ENCODE measurements at regions not wholly inside any gene's neighbourhood (a gene's known extent, or its start where the extent isn't known, plus 50 kb on each side); places are given as distances from the start of the nearest gene placed in this dataset.

- Histone ChIP-seq H3K4me1 (ENCODE audit: control insufficient read depth, insufficient read depth, low read length, poor library complexity, severe bottlenecking) (no peaks in the 10 kb centered on the region), H3K36me3 (ENCODE audit: control insufficient read depth, insufficient read depth, low read length) (no peaks in the 10 kb centered on the region), H3K27ac (ENCODE audit: low read depth, low read length, severe bottlenecking) (no peak overlapping the region), H3K9me3 (ENCODE audit: control insufficient read depth, low read length) (no peaks in the 10 kb centered on the region), H3K4me3 (ENCODE audit: extremely low read depth, insufficient read depth, low read length, poor library complexity, severe bottlenecking) (no peak overlapping the region)
- 82 to 83% methylated on average over 1 to 2 of the region's 2 CpGs for WGBS, 2 experiments (ENCODE audit: insufficient coverage in 2 of 2)
Measured at GRCh38 chr6:169144356-169144755, 109.3 kb downstream of the THBS2 start.

GRCh38 chr6:169142538-169142844 lies 111.2 kb downstream of the THBS2 start:
- no peaks in the 10 kb centered on the region for H3K36me3 ChIP-seq (ENCODE audit: control insufficient read depth, insufficient read depth, low read length)
- H3K27ac ChIP-seq (ENCODE audit: low read depth, low read length, severe bottlenecking) = no peak overlapping the region
- WGBS, 2 experiments (ENCODE audit: insufficient coverage in 2 of 2) = 89 to 94% methylated on average over 6 to 7 of the region's 8 CpGs
- H3K9me3 ChIP-seq (ENCODE audit: control insufficient read depth, low read length) = no peaks in the 10 kb centered on the region
- no peaks in the 10 kb centered on the region for H3K4me1 ChIP-seq (ENCODE audit: control insufficient read depth, insufficient read depth, low read length, poor library complexity, severe bottlenecking)
- no peak overlapping the region for H3K4me3 ChIP-seq (ENCODE audit: extremely low read depth, insufficient read depth, low read length, poor library complexity, severe bottlenecking)

- no peak overlapping the region for H3K27ac ChIP-seq (ENCODE audit: low read depth, low read length, severe bottlenecking)
- H3K4me1 ChIP-seq (ENCODE audit: control insufficient read depth, insufficient read depth, low read length, poor library complexity, severe bottlenecking) = no peaks in the 10 kb centered on the region
- H3K9me3 ChIP-seq (ENCODE audit: control insufficient read depth, low read length) = no peaks in the 10 kb centered on the region
- H3K4me3 ChIP-seq (ENCODE audit: extremely low read depth, insufficient read depth, low read length, poor library complexity, severe bottlenecking) = no peak overlapping the region
- H3K36me3 ChIP-seq (ENCODE audit: control insufficient read depth, insufficient read depth, low read length) = no peaks in the 10 kb centered on the region
- 93 to 94% methylated on average over 18 of the region's 18 CpGs for WGBS, 2 experiments (ENCODE audit: insufficient coverage in 2 of 2)
Measured at GRCh38 chr6:169141671-169142537, 111.7 kb downstream of the THBS2 start.

- Histone ChIP-seq H3K9me3 (ENCODE audit: control insufficient read depth, low read length) (no peaks in the 10 kb centered on the region), H3K36me3 (ENCODE audit: control insufficient read depth, insufficient read depth, low read length) (no peaks in the 10 kb centered on the region), H3K4me1 (ENCODE audit: control insufficient read depth, insufficient read depth, low read length, poor library complexity, severe bottlenecking) (no peaks in the 10 kb centered on the region), H3K27ac (ENCODE audit: low read depth, low read length, severe bottlenecking) (no peak overlapping the region), H3K4me3 (ENCODE audit: extremely low read depth, insufficient read depth, low read length, poor library complexity, severe bottlenecking) (no peak overlapping the region)
- WGBS, 2 experiments (ENCODE audit: insufficient coverage in 2 of 2) = 87 to 92% methylated on average over 10 to 11 of the region's 11 CpGs
Measured at GRCh38 chr6:169140986-169141495, 112.6 kb downstream of the THBS2 start.

GRCh38 chr6:169139179-169139971 lies 114.3 kb downstream of the THBS2 start:
- no peak overlapping the region for H3K27ac ChIP-seq (ENCODE audit: low read depth, low read length, severe bottlenecking)
- no peaks in the 10 kb centered on the region for H3K4me1 ChIP-seq (ENCODE audit: control insufficient read depth, insufficient read depth, low read length, poor library complexity, severe bottlenecking)
- H3K9me3 ChIP-seq (ENCODE audit: control insufficient read depth, low read length) = no peaks in the 10 kb centered on the region
- no peaks in the 10 kb centered on the region for H3K36me3 ChIP-seq (ENCODE audit: control insufficient read depth, insufficient read depth, low read length)
- 92 to 93% methylated on average over 47 to 49 of the region's 50 CpGs for WGBS, 2 experiments (ENCODE audit: insufficient coverage in 2 of 2)
- no peak overlapping the region for H3K4me3 ChIP-seq (ENCODE audit: extremely low read depth, insufficient read depth, low read length, poor library complexity, severe bottlenecking)

- Histone ChIP-seq H3K4me3 (ENCODE audit: extremely low read depth, insufficient read depth, low read length, poor library complexity, severe bottlenecking) (no peak overlapping the region), H3K4me1 (ENCODE audit: control insufficient read depth, insufficient read depth, low read length, poor library complexity, severe bottlenecking) (no peaks in the 10 kb centered on the region), H3K9me3 (ENCODE audit: control insufficient read depth, low read length) (no peaks in the 10 kb centered on the region), H3K36me3 (ENCODE audit: control insufficient read depth, insufficient read depth, low read length) (no peaks in the 10 kb centered on the region), H3K27ac (ENCODE audit: low read depth, low read length, severe bottlenecking) (no peak overlapping the region)
- WGBS, 2 experiments (ENCODE audit: insufficient coverage in 2 of 2) = 83 to 100% methylated on average over 2 of the region's 3 CpGs
Measured at GRCh38 chr6:169132352-169132940, 121.2 kb downstream of the THBS2 start.

GRCh38 chr6:169131390-169131789 lies 122.3 kb downstream of the THBS2 start:
- 84 to 93% methylated on average over 3 of the region's 3 CpGs for WGBS, 2 experiments (ENCODE audit: insufficient coverage in 2 of 2)
- H3K27ac ChIP-seq (ENCODE audit: low read depth, low read length, severe bottlenecking) = no peak overlapping the region
- H3K4me1 ChIP-seq (ENCODE audit: control insufficient read depth, insufficient read depth, low read length, poor library complexity, severe bottlenecking) = no peaks in the 10 kb centered on the region
- no peaks in the 10 kb centered on the region for H3K36me3 ChIP-seq (ENCODE audit: control insufficient read depth, insufficient read depth, low read length)
- H3K9me3 ChIP-seq (ENCODE audit: control insufficient read depth, low read length) = no peaks in the 10 kb centered on the region
- no peak overlapping the region for H3K4me3 ChIP-seq (ENCODE audit: extremely low read depth, insufficient read depth, low read length, poor library complexity, severe bottlenecking)

GRCh38 chr6:169130113-169130512 lies 123.5 kb downstream of the THBS2 start:
- Histone ChIP-seq H3K9me3 (ENCODE audit: control insufficient read depth, low read length) (no peaks in the 10 kb centered on the region), H3K4me1 (ENCODE audit: control insufficient read depth, insufficient read depth, low read length, poor library complexity, severe bottlenecking) (no peaks in the 10 kb centered on the region), H3K4me3 (ENCODE audit: extremely low read depth, insufficient read depth, low read length, poor library complexity, severe bottlenecking) (no peak overlapping the region), H3K36me3 (ENCODE audit: control insufficient read depth, insufficient read depth, low read length) (no peaks in the 10 kb centered on the region), H3K27ac (ENCODE audit: low read depth, low read length, severe bottlenecking) (no peak overlapping the region)
- WGBS, 2 experiments (ENCODE audit: insufficient coverage in 2 of 2) = 50 to 100% methylated on average over 1 of the region's 3 CpGs

GRCh38 chr6:169121013-169121412 lies 132.6 kb downstream of the THBS2 start:
- 90 to 94% methylated on average over 3 of the region's 3 CpGs for WGBS, 2 experiments (ENCODE audit: insufficient coverage in 2 of 2)
- Histone ChIP-seq H3K36me3 (ENCODE audit: control insufficient read depth, insufficient read depth, low read length) (no peaks in the 10 kb centered on the region), H3K4me3 (ENCODE audit: extremely low read depth, insufficient read depth, low read length, poor library complexity, severe bottlenecking) (no peak overlapping the region), H3K27ac (ENCODE audit: low read depth, low read length, severe bottlenecking) (no peak overlapping the region), H3K4me1 (ENCODE audit: control insufficient read depth, insufficient read depth, low read length, poor library complexity, severe bottlenecking) (no peaks in the 10 kb centered on the region), H3K9me3 (ENCODE audit: control insufficient read depth, low read length) (no peaks in the 10 kb centered on the region)

- Histone ChIP-seq H3K4me3 (ENCODE audit: extremely low read depth, insufficient read depth, low read length, poor library complexity, severe bottlenecking) (no peak overlapping the region), H3K36me3 (ENCODE audit: control insufficient read depth, insufficient read depth, low read length) (no peaks in the 10 kb centered on the region), H3K4me1 (ENCODE audit: control insufficient read depth, insufficient read depth, low read length, poor library complexity, severe bottlenecking) (no peaks in the 10 kb centered on the region), H3K27ac (ENCODE audit: low read depth, low read length, severe bottlenecking) (no peak overlapping the region), H3K9me3 (ENCODE audit: control insufficient read depth, low read length) (no peaks in the 10 kb centered on the region)
- 80 to 100% methylated on average over 1 of the region's 1 CpG for WGBS, 2 experiments (ENCODE audit: insufficient coverage in 2 of 2)
Measured at GRCh38 chr6:169119669-169120068, 134.0 kb downstream of the THBS2 start.

Measured in mesodermal cell (in vitro differentiated cells).